GM18519 (cell line): ENCODE measurements at regions not wholly inside any gene's neighbourhood (a gene's known extent, or its start where the extent isn't known, plus 50 kb on each side); places are given as distances from the start of the nearest gene placed in this dataset.

ENCODE experiments used
- ATAC-seq: cut with Tn5 transposase; IDR thresholded peaks from one replicate; pipeline ENCODE4 v1.9.1; 2021; ENCODE audit warnings: mild to moderate bottlenecking, moderate library complexity; ENCODE audit not compliant: unreplicated experiment, low FRiP score

DNA sequence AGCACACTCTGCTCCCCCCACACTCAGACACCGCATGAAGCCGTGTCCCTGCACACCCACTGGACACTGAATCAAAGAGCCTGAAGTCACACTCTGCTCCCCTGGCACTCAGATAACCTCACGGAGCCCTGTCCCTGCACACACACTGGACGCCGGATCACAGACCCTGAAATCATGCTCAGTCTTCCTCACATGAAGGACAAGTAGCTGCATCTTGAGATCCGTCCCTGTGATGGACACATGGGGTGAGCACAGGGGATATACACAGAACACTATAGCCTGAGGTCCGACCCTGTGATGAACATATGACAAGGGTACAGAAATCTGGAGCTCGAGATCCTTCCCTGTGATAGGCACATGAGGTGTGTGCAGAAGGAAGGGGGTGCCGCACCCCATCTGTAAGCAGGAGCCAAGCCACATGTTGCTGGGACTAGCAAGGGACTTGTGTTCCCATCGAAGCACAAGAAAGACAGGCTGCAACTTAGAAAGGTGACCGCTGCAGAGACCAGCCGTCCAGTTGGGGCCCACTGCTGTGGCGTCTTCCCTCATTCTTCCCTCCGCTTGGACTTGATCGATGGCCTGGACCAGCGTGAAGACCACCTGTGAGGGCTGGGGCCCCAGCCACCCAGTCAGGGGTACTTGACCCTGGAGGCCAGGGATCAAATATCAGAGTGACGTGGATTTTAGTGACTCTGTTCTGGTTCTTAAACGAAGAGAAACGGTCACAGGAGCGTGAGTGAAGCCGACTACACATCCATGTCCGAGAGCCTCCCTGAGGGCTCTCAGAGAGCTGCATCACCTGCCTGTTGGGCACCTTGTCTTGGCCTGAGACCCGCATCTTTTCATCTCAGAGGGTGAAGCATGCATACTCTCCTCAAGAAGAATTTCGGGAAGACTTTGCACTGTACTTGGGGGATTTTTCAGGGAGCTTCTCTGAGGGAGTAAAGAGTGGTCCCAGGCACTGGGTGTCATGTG, 391.7 kb upstream of the SALL3 start:
- no peak for ATAC-seq

DNA sequence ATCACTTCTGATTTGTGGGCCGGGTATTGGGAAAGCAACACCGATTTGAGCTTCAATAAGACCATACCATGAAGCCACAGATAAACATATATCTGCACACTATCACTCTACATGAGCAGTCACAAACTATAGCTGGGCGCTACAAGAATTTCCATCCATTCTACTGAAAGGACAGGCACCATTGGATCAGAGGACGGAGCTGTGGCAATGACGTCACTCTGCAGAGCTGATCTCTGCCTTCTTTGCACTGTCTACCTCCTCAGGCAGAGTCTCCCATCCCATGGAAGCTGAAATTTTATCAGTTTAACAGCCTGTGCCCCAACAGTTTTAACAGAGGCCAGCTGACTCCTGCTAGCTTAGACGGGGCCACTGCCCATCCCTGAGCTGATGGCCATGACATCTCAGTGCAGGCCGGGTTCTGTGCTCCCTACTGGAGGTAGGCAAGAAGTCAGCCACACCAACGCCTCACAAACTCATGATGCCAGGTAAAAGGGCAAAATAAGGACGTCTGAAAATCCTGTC, 389.6 kb upstream of the SALL3 start:
- ATAC-seq = no peak

- ATAC-seq = no peak
These were observed 384.2 kb upstream of the SALL3 start for GRCh38 chr18:78595453-78595852.

DNA sequence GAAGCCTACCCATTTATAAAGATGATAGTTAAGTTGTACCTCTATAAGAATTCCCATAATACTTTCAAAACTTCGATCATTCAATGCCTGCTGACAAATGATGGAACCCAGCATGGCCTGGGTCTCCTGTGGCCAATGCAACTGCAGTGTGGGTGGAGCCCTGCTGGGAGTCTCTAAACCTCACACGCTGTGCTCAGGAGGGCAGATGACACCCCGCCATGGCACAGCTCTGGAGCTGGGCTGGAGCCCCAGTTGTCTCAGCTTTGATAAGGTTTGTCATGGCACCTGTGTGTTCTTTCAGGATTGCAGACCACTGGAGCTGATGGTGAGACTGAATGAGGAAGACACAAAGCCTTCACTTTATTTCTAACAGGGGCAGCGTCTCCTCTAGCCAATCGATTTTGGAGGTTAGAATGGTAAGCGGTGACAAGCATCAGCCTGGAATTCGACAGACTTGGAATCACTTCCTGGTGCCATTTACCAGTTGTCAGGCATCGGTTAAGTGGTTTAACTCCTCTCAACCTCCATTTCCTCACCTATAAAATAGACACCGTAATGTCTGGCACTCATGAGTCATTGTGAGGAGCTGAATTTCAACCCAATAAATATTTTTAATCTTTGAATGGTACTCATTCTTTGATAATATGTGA, 383.6 kb upstream of the SALL3 start:
- no peak for ATAC-seq

DNA sequence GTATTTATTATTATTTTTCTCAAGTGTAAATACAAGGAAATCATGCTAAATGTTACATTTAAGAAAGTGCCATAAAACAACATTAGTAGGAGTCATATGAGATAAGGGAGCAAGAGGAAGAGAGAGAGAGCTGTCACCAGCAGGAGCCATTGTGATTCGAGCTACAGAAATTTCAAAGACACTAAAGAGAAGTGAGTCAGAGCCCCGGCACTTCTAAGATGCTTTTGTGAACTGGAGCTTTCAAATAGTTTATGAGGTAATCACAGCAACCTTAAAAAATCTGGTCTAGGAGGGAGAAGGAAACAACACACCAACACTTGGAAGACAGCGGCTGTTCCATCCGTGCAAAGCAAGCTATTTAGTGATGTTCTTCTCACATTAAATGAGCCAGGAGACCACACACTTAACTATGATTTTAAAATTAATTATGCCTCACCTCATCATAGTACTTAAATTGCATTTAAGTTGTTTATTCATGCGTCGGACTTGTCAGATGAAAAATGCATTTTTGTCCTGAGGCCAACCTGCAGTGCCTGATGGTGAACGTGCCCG, 382.7 kb upstream of the SALL3 start:
- no peak for ATAC-seq

DNA sequence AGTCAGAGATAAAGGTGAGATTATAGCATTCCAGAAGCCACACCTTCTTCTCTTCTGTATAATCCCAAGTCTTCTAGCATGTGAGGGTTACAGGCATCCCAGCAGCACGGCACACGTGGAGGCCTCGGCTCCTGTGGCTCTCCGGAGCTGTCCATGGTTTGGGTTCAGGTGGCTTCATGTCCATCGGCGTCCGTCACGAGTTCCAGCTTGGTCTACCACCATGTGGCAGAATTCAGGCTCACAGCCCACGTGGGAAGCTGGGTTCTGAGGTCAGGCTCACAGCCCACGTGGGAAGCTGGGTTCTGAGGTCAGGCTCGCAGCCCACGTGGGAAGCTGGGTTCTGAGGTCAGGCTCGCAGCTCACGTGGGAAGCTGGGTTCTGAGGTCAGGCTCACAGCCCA, 378.3 kb upstream of the SALL3 start:
- ATAC-seq = no peak

GRCh38 chr18:78601923-78602322, 377.7 kb upstream of the SALL3 start:
- ATAC-seq = no peak

GRCh38 chr18:78602430-78602829, 377.2 kb upstream of the SALL3 start:
- ATAC-seq = no peak

DNA sequence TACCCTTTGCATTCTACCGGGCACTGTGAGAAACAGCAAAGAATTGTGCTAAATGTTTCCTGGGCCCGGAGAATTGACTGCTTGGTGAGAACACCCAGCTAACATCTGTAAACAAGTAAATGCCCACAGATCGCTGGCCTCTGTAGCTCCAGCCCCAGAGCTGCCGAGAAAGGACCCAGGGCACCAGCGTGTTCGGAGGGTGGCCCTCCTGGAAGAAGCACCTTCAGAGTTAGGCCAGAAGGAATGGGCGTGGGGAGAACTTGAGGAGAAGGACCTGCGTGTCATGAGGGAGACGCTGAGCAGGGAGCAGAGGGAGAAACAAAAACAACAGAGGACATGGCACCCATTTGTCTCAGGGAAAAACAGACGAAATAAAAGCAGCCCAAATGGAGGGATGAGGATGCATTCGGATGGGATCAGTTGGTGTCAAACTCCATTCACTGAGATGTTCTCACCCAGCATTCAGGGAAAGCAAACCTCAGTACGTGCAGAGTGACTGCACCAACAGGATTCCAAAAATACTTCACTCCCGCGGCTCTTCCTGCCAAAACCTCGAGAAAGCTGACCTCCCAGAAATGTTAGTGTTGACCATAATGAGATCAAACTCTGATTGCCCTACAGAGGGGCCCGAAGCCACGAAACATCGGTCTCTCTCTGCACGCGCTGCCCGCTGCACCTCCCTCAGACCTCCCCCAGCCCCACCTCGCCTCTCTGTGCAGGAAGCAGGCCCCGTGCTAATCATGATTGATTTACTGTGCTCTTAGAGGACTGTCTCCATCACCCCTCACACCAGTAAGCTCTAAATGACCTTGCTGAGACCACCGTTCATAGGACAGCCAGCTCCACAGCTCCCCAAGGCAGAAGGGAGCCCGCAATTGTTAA, 376.3 kb upstream of the SALL3 start:
- no peak for ATAC-seq

- no peak for ATAC-seq
These were observed 374.4 kb upstream of the SALL3 start for GRCh38 chr18:78605255-78605654.

DNA sequence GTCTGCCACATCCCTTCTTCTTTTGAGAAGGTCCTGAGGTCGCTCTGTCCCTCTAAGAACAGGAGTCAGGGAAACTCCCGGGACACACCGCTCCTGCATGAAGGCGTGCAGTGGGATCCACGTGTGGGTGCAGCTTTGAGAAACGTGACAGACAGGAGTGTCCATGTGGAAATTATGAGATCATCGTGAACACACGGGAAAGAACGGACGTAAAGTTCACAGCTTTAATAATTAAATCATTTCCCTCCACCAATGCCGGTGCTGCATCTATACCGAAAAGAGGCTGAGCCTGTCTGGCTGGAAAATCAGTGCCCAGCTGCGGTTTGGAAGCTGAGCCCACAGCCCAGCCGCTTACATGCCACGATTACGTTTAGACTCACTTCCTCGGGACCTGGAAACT, 372.4 kb upstream of the SALL3 start:
- ATAC-seq = no peak

GRCh38 chr18:78607784-78608183, 371.8 kb upstream of the SALL3 start:
- no peak for ATAC-seq

- no peak for ATAC-seq
These were observed 369.4 kb upstream of the SALL3 start for GRCh38 chr18:78610179-78610578.

GRCh38 chr18:78611201-78611800, 368.3 kb upstream of the SALL3 start:
- no peak for ATAC-seq

- no peak for ATAC-seq
These were observed 367.7 kb upstream of the SALL3 start for GRCh38 chr18:78611869-78612268.

- no peak for ATAC-seq
These were observed 367.3 kb upstream of the SALL3 start for GRCh38 chr18:78612318-78612717.

- ATAC-seq = no peak
These were observed 366.8 kb upstream of the SALL3 start for GRCh38 chr18:78612801-78613200.

DNA sequence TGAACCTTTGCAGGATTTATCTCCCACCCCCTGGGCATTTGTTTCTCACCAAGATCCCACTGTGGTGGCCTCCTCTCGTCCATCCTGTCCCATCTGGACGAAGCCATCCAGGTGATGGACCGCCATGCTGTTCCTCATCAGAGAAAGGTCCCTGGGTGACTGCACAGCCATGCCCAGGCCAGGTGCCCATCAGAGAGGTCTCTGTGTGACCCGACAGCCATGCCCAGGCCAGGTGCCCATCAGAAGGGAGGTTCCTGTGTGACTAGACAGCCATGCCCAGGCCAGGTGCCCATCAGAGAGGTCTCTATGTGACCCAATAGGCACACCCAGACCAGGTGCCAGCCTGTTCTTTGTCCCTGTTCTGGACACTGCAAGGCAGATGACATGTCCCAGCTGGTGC, 360.9 kb upstream of the SALL3 start:
- no peak for ATAC-seq

GRCh38 chr18:78619854-78620253, 359.8 kb upstream of the SALL3 start:
- ATAC-seq = no peak

DNA sequence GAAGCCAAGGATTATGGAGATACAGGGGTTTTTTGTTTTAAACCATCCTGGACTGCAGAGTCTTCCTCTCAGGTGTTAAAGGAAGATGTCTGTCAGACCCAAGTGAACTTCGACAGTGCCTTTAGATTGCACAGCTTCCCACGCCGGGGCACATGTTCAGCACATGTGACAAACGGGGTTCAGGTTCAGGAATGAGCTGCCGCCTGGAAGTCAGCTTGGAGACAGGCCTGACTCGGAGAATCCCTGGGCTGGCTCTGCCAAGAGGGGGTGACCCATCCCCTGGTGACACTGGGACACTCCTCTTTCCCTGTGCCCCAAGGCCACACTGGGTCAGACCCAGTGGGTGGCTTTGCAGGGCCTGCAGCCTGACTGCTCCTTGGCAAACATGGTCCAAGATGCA, 359.3 kb upstream of the SALL3 start:
- no peak for ATAC-seq
